Activated T-helper 17 cell treated with anti-CD3 and anti-CD28 coated beads, Interleukin-2, amount 50 U/mL, for 72 hours (primary cell): ENCODE measurements at regions not wholly inside any gene's neighbourhood (a gene's known extent, or its start where the extent isn't known, plus 50 kb on each side); places are given as distances from the start of the nearest gene placed in this dataset.

Experiments used
- ATAC-seq: fragments of 150-1000 bp; cut with Tn5 transposase; replicated peaks from 2 replicates; pipeline ENCODE4 v1.10.0; 2021; ENCODE audit warnings: mild to moderate bottlenecking, moderate library complexity
- H3K27ac Mint-ChIP-seq: one replicate; pipeline ENCODE4 v1.8.0; 2022; ENCODE audit warnings: mixed read lengths
- H3K27me3 Mint-ChIP-seq: one replicate; pipeline ENCODE4 v1.8.0; 2022; ENCODE audit warnings: mixed read lengths
- H3K36me3 Mint-ChIP-seq: one replicate; pipeline ENCODE4 v1.8.0; 2022; ENCODE audit warnings: low read depth, mild to moderate bottlenecking, mixed read lengths
- H3K4me1 Mint-ChIP-seq: one replicate; pipeline ENCODE4 v1.8.0; 2022; ENCODE audit warnings: mixed read lengths
- H3K4me3 Mint-ChIP-seq: one replicate; pipeline ENCODE4 v1.8.0; 2022; ENCODE audit warnings: mild to moderate bottlenecking, mixed read lengths
- H3K9me3 Mint-ChIP-seq: one replicate; pipeline ENCODE4 v1.8.0; 2022; ENCODE audit warnings: mixed read lengths

DNA sequence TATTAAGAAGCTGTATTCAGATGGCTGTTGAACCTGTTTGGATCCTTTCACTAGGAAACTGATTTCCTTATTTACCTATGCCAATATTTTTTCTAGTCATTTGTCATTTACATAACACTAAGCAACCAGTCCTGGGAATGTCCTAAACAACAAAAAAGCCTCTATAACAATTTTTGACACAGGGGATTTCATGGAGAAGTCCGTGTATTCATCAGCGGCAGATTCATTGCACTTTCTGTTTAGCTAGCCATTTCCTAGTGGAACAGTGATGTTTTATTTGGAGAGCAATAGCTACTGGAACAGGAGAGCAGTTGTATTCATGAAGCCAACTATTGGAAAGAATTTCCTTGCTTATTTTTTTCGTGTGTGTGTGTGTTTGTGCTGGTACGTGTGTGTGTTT, 604.3 kb upstream of the POU3F3 start:
- no peaks in the 10 kb centered on the region for H3K4me1 Mint-ChIP-seq
- no peaks in the 10 kb centered on the region for H3K27me3 Mint-ChIP-seq
- H3K9me3 Mint-ChIP-seq: peaks cover 20% of the 10 kb centered on the region
- ATAC-seq: no peak
- no peaks in the 10 kb centered on the region for H3K36me3 Mint-ChIP-seq
- H3K27ac Mint-ChIP-seq: no peak overlapping the region
- no peak overlapping the region for H3K4me3 Mint-ChIP-seq

DNA sequence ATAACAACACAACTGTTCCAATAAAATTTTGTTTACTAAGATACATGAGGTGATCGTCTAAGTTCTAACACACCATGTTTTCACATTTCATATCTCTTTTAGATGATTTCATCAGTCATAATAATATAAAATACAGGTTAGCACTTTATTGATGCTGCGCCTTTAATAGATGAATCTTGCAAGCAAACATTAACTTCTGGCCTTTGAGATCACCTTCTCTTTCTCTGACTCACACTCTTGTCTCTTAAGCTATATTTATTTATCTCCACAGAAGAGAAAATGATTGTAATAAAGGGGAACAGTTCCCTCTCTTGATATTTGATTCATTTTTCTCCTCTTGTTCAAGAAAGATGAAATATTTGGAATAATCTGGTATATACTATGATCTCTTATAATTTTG, 603.3 kb upstream of the POU3F3 start:
- H3K4me3 Mint-ChIP-seq: no peak overlapping the region
- H3K4me1 Mint-ChIP-seq: no peaks in the 10 kb centered on the region
- H3K9me3 Mint-ChIP-seq: peaks cover 20% of the 10 kb centered on the region
- ATAC-seq: no peak
- no peaks in the 10 kb centered on the region for H3K27me3 Mint-ChIP-seq
- H3K27ac Mint-ChIP-seq: no peak overlapping the region
- no peaks in the 10 kb centered on the region for H3K36me3 Mint-ChIP-seq

- no peaks in the 10 kb centered on the region for H3K36me3 Mint-ChIP-seq
- H3K4me3 Mint-ChIP-seq: no peak overlapping the region
- no peak for ATAC-seq
- no peak overlapping the region for H3K27ac Mint-ChIP-seq
- no peaks in the 10 kb centered on the region for H3K27me3 Mint-ChIP-seq
- peaks cover 23% of the 10 kb centered on the region for H3K9me3 Mint-ChIP-seq
- H3K4me1 Mint-ChIP-seq: no peaks in the 10 kb centered on the region
Measured at GRCh38 chr2:104254017-104254416, 599.9 kb upstream of the POU3F3 start.

- H3K9me3 Mint-ChIP-seq: peaks cover 24% of the 10 kb centered on the region
- H3K27ac Mint-ChIP-seq: no peak overlapping the region
- ATAC-seq: no peak
- H3K4me1 Mint-ChIP-seq: no peaks in the 10 kb centered on the region
- no peaks in the 10 kb centered on the region for H3K36me3 Mint-ChIP-seq
- H3K27me3 Mint-ChIP-seq: no peaks in the 10 kb centered on the region
- no peak overlapping the region for H3K4me3 Mint-ChIP-seq
Measured at GRCh38 chr2:104262714-104263113, 591.2 kb upstream of the POU3F3 start.

DNA sequence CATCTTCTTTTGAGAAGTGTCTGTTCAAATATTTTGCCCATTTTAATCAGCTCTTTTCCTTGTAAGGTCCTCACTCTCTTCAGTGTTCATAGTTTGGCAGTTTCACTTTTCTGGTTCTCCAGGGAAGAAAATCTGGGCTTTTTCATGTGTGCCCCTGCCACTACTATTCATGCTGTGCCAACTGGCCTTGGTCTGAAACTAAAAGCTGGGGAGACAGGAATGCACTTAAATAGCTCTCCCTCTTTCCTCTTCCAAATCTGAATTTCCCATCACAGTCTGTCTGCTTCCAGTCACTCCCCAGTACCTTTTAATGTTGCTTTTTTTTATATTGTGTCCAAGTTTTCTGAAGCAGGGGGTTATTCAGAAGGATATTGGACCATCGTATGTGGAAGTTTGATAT, 574.3 kb upstream of the POU3F3 start:
- Mint-ChIP-seq H3K27ac (no peak overlapping the region), H3K36me3 (no peaks in the 10 kb centered on the region)

DNA sequence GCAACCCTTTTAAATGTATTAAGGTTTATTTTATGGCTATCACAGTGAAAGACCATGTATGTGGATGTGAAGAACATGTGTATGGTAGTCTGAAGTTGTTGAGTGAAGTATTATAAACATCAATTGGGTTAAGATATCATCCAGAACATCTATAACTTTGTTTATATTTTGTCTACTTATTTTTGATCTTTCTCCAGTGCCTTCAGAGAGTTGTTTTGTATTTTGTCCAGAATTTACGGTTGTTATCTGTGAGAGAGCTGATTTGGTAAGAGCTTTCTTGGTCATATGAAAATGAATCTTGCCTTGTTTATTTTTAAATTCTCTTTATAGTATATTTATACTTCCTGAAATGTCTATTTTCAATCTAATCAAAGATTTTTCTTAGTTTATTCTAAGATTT, 573.7 kb upstream of the POU3F3 start:
- Mint-ChIP-seq H3K36me3 (no peaks in the 10 kb centered on the region), H3K9me3 (peaks cover 14% of the 10 kb centered on the region), H3K4me1 (no peaks in the 10 kb centered on the region), H3K27me3 (no peaks in the 10 kb centered on the region), H3K27ac (no peak overlapping the region), H3K4me3 (no peak overlapping the region)
- no peak for ATAC-seq

More for the DNA sequence above, 574.3 kb upstream of the POU3F3 start:
- H3K4me1 Mint-ChIP-seq: no peaks in the 10 kb centered on the region
- H3K4me3 Mint-ChIP-seq: no peak overlapping the region
- H3K9me3 Mint-ChIP-seq: peaks cover 14% of the 10 kb centered on the region
- H3K27me3 Mint-ChIP-seq: no peaks in the 10 kb centered on the region
- ATAC-seq: no peak

- Mint-ChIP-seq H3K4me1 (no peaks in the 10 kb centered on the region), H3K27me3 (no peaks in the 10 kb centered on the region), H3K4me3 (no peak overlapping the region), H3K36me3 (no peaks in the 10 kb centered on the region), H3K27ac (no peak overlapping the region), H3K9me3 (peaks cover 14% of the 10 kb centered on the region)
- no peak for ATAC-seq
Measured at GRCh38 chr2:104286841-104287240, 567.1 kb upstream of the POU3F3 start.

- no peak overlapping the region for H3K27ac Mint-ChIP-seq
Measured at GRCh38 chr2:104289651-104290565, 564.0 kb upstream of the POU3F3 start.

GRCh38 chr2:104290566-104290891, 563.4 kb upstream of the POU3F3 start:
- no peak overlapping the region for H3K4me3 Mint-ChIP-seq
- no peaks in the 10 kb centered on the region for H3K4me1 Mint-ChIP-seq
- H3K36me3 Mint-ChIP-seq: no peaks in the 10 kb centered on the region
- H3K27me3 Mint-ChIP-seq: no peaks in the 10 kb centered on the region
- H3K9me3 Mint-ChIP-seq: peaks cover 9% of the 10 kb centered on the region
- H3K27ac Mint-ChIP-seq: no peak overlapping the region
- no peak for ATAC-seq

More at GRCh38 chr2:104289651-104290565, 564.0 kb upstream of the POU3F3 start:
- peaks cover 9% of the 10 kb centered on the region for H3K9me3 Mint-ChIP-seq
- H3K4me1 Mint-ChIP-seq: no peaks in the 10 kb centered on the region
- no peaks in the 10 kb centered on the region for H3K27me3 Mint-ChIP-seq
- H3K4me3 Mint-ChIP-seq: no peak overlapping the region
- H3K36me3 Mint-ChIP-seq: no peaks in the 10 kb centered on the region
- no peak for ATAC-seq

DNA sequence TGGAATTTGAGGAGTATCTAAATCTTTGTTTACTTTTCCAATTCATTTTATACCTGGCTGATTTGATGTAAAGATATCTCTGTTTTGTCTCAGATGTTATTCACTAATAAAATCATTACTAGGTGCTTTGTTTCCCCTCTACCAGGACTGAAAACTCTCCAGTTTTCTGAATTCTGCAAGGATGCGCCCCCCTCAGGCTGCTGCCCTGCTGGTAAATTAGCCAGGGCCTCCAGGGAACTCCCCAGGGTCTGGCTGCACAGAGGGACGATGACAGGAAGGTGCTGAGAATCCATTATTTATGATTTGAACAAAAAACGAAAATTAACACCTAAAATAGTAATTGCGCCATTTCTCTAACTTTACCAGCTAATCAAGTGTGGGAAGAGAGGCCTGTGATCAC, 541.2 kb upstream of the POU3F3 start:
- no peak for ATAC-seq
- Mint-ChIP-seq H3K4me3 (no peak overlapping the region), H3K36me3 (no peaks in the 10 kb centered on the region), H3K27ac (no peak overlapping the region), H3K27me3 (no peaks in the 10 kb centered on the region), H3K9me3 (peaks cover 7% of the 10 kb centered on the region), H3K4me1 (no peaks in the 10 kb centered on the region)

DNA sequence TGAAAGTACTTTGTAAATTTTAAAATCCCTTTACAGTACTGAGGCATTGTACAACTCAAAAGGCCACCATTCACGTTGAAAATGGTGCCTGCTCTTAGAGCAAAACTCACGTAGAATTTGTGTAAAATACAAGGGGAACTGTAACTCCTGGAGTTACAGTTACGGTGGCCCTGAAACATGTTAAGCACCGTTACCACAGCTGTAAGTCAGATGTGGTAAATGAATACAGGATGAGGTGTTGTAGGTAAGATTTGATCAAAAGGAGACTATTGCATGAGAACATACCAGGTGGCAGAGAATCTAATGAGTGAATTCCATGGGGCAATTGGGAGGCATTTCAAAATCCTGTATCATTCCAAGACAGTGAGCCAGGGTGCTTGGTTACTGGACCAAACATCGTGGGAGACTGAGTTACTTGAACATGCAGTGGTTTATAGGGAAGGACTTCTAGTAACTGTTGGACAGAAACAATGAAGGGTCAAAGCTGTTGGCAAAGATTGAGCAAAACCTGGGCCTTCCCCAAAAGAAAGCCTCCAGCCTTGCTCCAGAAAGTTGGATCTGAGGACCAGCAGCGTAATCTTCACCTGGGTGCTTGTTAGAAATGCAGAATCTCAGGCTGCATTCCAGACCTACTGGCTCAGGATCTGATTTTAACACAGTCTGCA, 535.8 kb upstream of the POU3F3 start:
- Mint-ChIP-seq H3K9me3 (peaks cover under 1% of the 10 kb centered on the region), H3K4me1 (no peaks in the 10 kb centered on the region), H3K27me3 (peaks cover 2% of the 10 kb centered on the region), H3K4me3 (no peak overlapping the region), H3K27ac (no peak overlapping the region), H3K36me3 (no peaks in the 10 kb centered on the region)
- no peak for ATAC-seq

GRCh38 chr2:104321116-104321795, 532.7 kb upstream of the POU3F3 start:
- Mint-ChIP-seq H3K36me3 (no peaks in the 10 kb centered on the region), H3K27me3 (peaks cover 4% of the 10 kb centered on the region), H3K4me1 (no peaks in the 10 kb centered on the region), H3K9me3 (peaks cover 4% of the 10 kb centered on the region), H3K4me3 (no peak overlapping the region), H3K27ac (no peak overlapping the region)
- no peak for ATAC-seq

DNA sequence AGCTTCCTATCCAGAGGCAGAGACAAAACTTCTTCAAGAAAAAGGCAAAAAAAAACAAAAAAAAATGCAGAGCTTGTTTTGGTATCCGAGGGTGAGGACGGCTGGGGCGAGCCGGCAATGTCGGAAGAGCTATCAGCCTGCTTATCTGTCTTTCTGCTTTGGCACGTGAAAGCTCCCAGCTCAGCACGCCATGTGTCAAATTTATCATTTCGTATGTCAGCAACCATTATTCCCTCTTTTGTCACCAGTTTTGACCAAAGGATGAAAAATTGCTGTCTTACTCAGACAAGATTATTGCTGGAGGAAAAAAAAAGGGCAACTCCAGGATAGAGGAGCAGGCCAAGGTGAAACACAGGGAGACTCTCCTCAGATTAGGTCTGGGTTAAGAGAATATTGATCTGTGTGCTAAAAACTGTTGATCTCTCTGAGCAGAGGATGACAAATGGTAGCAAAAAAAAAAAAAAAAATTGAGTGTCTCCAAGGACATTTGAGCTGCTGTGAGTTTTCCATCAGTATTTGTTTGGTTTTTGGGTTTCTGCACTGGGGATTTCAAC, 532.0 kb upstream of the POU3F3 start:
- peaks cover 4% of the 10 kb centered on the region for H3K9me3 Mint-ChIP-seq
- no peak overlapping the region for H3K4me3 Mint-ChIP-seq
- no peak for ATAC-seq
- H3K27me3 Mint-ChIP-seq: peaks cover 4% of the 10 kb centered on the region
- H3K36me3 Mint-ChIP-seq: no peaks in the 10 kb centered on the region
- no peaks in the 10 kb centered on the region for H3K4me1 Mint-ChIP-seq
- no peak overlapping the region for H3K27ac Mint-ChIP-seq

DNA sequence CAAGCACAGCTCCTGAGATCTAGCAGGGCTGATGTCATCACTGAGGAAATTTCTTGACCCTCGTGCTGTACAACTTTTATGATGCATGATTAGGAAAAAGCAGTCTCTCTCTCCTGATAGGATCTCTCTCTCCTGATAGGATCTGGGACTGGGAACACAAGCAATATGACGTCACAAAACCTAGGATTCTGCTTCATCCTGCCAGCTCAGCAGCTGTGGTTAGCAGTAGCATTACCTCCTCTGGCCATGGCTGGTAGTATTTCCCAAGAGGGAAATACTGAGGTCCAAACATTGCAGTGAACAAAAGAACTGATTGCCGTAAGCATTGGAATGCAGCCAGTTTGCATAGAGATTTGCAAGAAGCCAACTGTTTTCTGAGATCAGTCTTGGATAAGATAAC, 521.2 kb upstream of the POU3F3 start:
- no peaks in the 10 kb centered on the region for H3K36me3 Mint-ChIP-seq
- H3K27ac Mint-ChIP-seq: no peak overlapping the region
- no peaks in the 10 kb centered on the region for H3K4me1 Mint-ChIP-seq
- ATAC-seq: no peak
- no peak overlapping the region for H3K4me3 Mint-ChIP-seq
- H3K9me3 Mint-ChIP-seq: peaks cover 6% of the 10 kb centered on the region
- peaks cover 3% of the 10 kb centered on the region for H3K27me3 Mint-ChIP-seq
